ENCODE measurements at regions not wholly inside any gene's neighbourhood (a gene's known extent, or its start where the extent isn't known, plus 50 kb on each side); places are given as distances from the start of the nearest gene placed in this dataset.
"Not testable (repeated sequence)": the region's sequence is repeated elsewhere in the genome, so short reads cannot be mapped to it uniquely, and the experiment has no call there.

GRCh38 chr12:59059088-59059935 is 139.0 kb upstream of the LRIG3 start:
- CTCF ChIA-PET (ENCODE audit: unreplicated experiment) = no interaction called here

GRCh38 chr12:59056966-59057365 is 136.7 kb upstream of the LRIG3 start:
- no TSS peak for BruUV-seq (replicated peaks)
- H4K20me1 ChIP-seq (ENCODE audit: insufficient read depth, low read length) = no peaks in the 10 kb centered on the region
- H3K4me3 ChIP-seq (ENCODE audit: low read depth, low read length, poor library complexity, severe bottlenecking) = no peak overlapping the region
- ChIA-PET POLR2A (no interaction called here), CTCF (ENCODE audit: unreplicated experiment) (no interaction called here)
- H3K4me1 ChIP-seq (ENCODE audit: insufficient read depth, low read length, poor library complexity, severe bottlenecking) = no peaks in the 10 kb centered on the region
- no peaks in the 10 kb centered on the region for H3K79me2 ChIP-seq (ENCODE audit: insufficient read depth, low read depth, low read length)
- intact Hi-C loops (cut with micrococcal nuclease; ENCODE audit: unreplicated experiment) = no loop called here
- H3K9me3 ChIP-seq (ENCODE audit: low read length) = no peaks in the 10 kb centered on the region
- H2AFZ ChIP-seq (ENCODE audit: low read length) = no peak overlapping the region
- TF ChIP-seq EZH2phosphoT487 (IDR thresholded peaks at IDR 0.05; ENCODE audit: borderline replicate concordance, low read depth, low read length) (no peak), CTCF (conservative IDR thresholded peaks at IDR 0.05; ENCODE audit: low read length) (no peak)
- H3K36me3 ChIP-seq (ENCODE audit: insufficient read depth, low read length) = no peaks in the 10 kb centered on the region
- no peak for DNase-seq (ENCODE audit: low spot score)
- H3K27ac ChIP-seq (ENCODE audit: low read depth, low read length, poor library complexity, severe bottlenecking) = no peak overlapping the region
- no peaks in the 10 kb centered on the region for H3K9me2 ChIP-seq (ENCODE audit: insufficient read depth, low read length)
- no peak overlapping the region for H3K4me2 ChIP-seq (ENCODE audit: low read length)

More at GRCh38 chr12:59059088-59059935, 139.0 kb upstream of the LRIG3 start:
- H3K27ac ChIP-seq (ENCODE audit: low read depth, low read length, poor library complexity, severe bottlenecking) = no peak overlapping the region
- no peaks in the 10 kb centered on the region for H3K36me3 ChIP-seq (ENCODE audit: insufficient read depth, low read length)
- DNase-seq (ENCODE audit: low spot score) = no peak
- TF ChIP-seq EZH2phosphoT487 (IDR thresholded peaks at IDR 0.05; ENCODE audit: borderline replicate concordance, low read depth, low read length) (no peak), CTCF (conservative IDR thresholded peaks at IDR 0.05; ENCODE audit: low read length) (no peak)
- no peaks in the 10 kb centered on the region for H3K9me2 ChIP-seq (ENCODE audit: insufficient read depth, low read length)
- POLR2A ChIA-PET = no interaction called here
- no TSS peak for BruUV-seq (replicated peaks)
- H3K79me2 ChIP-seq (ENCODE audit: insufficient read depth, low read depth, low read length) = no peaks in the 10 kb centered on the region
- no peak overlapping the region for H3K4me3 ChIP-seq (ENCODE audit: low read depth, low read length, poor library complexity, severe bottlenecking)
- no peaks in the 10 kb centered on the region for H4K20me1 ChIP-seq (ENCODE audit: insufficient read depth, low read length)
- no peaks in the 10 kb centered on the region for H3K9me3 ChIP-seq (ENCODE audit: low read length)
- no peak overlapping the region for H2AFZ ChIP-seq (ENCODE audit: low read length)
- no peak overlapping the region for H3K4me2 ChIP-seq (ENCODE audit: low read length)
- no peaks in the 10 kb centered on the region for H3K4me1 ChIP-seq (ENCODE audit: insufficient read depth, low read length, poor library complexity, severe bottlenecking)
- intact Hi-C loops (cut with micrococcal nuclease; ENCODE audit: unreplicated experiment) = no loop called here

- no peaks in the 10 kb centered on the region for H3K79me2 ChIP-seq (ENCODE audit: insufficient read depth, low read depth, low read length)
- no peak overlapping the region for H3K4me2 ChIP-seq (ENCODE audit: low read length)
- DNase-seq (ENCODE audit: low spot score) = no peak
- BruUV-seq (replicated peaks) = no TSS peak
- TF ChIP-seq EZH2phosphoT487 (IDR thresholded peaks at IDR 0.05; ENCODE audit: borderline replicate concordance, low read depth, low read length) (no peak), CTCF (conservative IDR thresholded peaks at IDR 0.05; ENCODE audit: low read length) (no peak)
- no peak overlapping the region for H2AFZ ChIP-seq (ENCODE audit: low read length)
- H3K4me1 ChIP-seq (ENCODE audit: insufficient read depth, low read length, poor library complexity, severe bottlenecking) = no peaks in the 10 kb centered on the region
- no peaks in the 10 kb centered on the region for H3K9me3 ChIP-seq (ENCODE audit: low read length)
- H3K27ac ChIP-seq (ENCODE audit: low read depth, low read length, poor library complexity, severe bottlenecking) = no peak overlapping the region
- no peaks in the 10 kb centered on the region for H3K36me3 ChIP-seq (ENCODE audit: insufficient read depth, low read length)
- ChIA-PET CTCF (ENCODE audit: unreplicated experiment) (no interaction called here), POLR2A (no interaction called here)
- H3K4me3 ChIP-seq (ENCODE audit: low read depth, low read length, poor library complexity, severe bottlenecking) = no peak overlapping the region
- H4K20me1 ChIP-seq (ENCODE audit: insufficient read depth, low read length) = no peaks in the 10 kb centered on the region
- H3K9me2 ChIP-seq (ENCODE audit: insufficient read depth, low read length) = no peaks in the 10 kb centered on the region
- intact Hi-C loops (cut with micrococcal nuclease; ENCODE audit: unreplicated experiment) = no loop called here
Measured at GRCh38 chr12:59055204-59055860, 135.0 kb upstream of the LRIG3 start.

DNA sequence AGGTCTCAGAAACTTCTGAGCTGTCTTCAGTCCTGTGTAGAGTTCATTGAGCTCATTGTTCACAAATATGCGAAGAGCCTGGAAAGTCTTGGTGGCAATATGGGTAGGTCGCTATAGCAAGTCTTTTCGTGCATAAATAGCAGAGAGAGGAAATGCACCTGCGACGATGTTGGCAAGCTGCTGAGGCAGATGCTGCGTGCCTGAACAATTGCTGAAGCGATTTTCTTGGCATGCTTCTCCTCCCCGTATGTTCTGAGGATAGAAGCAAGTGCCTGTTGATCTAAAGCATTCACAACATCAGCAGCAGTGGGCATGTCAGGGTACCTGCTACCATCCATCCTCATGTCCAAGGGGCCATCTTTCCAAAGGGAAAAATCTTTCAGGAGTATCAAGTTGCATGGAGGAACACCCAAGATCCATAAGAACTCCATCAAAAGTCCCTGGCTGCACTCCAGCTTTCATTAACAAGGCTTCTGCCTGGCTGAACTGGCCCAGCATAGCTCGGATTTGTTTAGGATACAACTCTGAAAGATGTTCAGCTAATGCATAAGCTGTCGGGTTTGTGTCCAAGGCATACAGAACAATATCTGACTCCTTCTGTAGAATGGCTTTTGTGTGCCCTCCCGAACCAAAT is 133.1 kb upstream of the LRIG3 start:
- H3K36me3 ChIP-seq (ENCODE audit: insufficient read depth, low read length); H3K9me2 ChIP-seq (ENCODE audit: insufficient read depth, low read length); H3K4me1 ChIP-seq (ENCODE audit: insufficient read depth, low read length, poor library complexity, severe bottlenecking); H2AFZ ChIP-seq (ENCODE audit: low read length); H3K4me2 ChIP-seq (ENCODE audit: low read length); BruUV-seq (replicated peaks); H4K20me1 ChIP-seq (ENCODE audit: insufficient read depth, low read length); H3K4me3 ChIP-seq (ENCODE audit: low read depth, low read length, poor library complexity, severe bottlenecking); intact Hi-C loops (cut with micrococcal nuclease; ENCODE audit: unreplicated experiment); H3K79me2 ChIP-seq (ENCODE audit: insufficient read depth, low read depth, low read length); H3K9me3 ChIP-seq (ENCODE audit: low read length); DNase-seq (ENCODE audit: low spot score); H3K27ac ChIP-seq (ENCODE audit: low read depth, low read length, poor library complexity, severe bottlenecking); CTCF ChIA-PET (ENCODE audit: unreplicated experiment): not testable (repeated sequence)
- POLR2A ChIA-PET = interaction anchor here (0.6 kb wide), 1 partner anchor 608 kb away, joined by 3 read pairs; no protein-coding TSS in a partner anchor
